ENCODE measurements at regions not wholly inside any gene's neighbourhood (a gene's known extent, or its start where the extent isn't known, plus 50 kb on each side); places are given as distances from the start of the nearest gene placed in this dataset.
A peak's percentile ranks its signal among the peaks of the same experiment; 100 is the strongest.

- TF ChIP-seq CTCF (IDR thresholded peaks at IDR 0.05) (peak; percentile 57 to 87 (median 80)), POLR2A (IDR thresholded peaks at IDR 0.05) (no peak)
Measured at GRCh38 chr20:12925210-12925755, 83.5 kb upstream of the SPTLC3 start.

All from tibial nerve (tissue), 3 donors.